Fibroblast of peridontal ligament (primary cell): ENCODE measurements at regions not wholly inside any gene's neighbourhood (a gene's known extent, or its start where the extent isn't known, plus 50 kb on each side); places are given as distances from the start of the nearest gene placed in this dataset.

Experiments
- DNase-seq: peaks from one replicate; pipeline ENCODE4 v3.0.0-alpha.2; 2010; ENCODE audit errors: extremely low read depth

DNA sequence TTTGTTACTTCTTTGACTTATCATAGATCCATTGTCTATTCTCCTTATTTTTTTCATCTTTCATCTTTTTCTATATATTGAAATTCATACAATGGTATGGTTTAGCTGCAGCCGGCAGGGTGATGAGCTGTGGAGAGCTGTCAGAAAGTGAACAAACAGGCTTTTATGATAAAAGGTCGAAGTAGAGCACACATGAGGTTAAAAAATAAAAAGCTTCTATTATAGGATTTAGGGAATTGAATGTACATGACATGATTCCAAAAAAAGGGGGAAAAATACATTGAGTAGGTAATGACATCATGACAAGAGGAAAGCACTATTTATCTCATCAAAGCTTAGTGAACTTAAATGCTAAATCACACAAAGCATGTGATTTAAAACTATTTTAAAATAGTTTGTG, 884.8 kb downstream of the METTL15 start:
- DNase-seq: no peak

DNA sequence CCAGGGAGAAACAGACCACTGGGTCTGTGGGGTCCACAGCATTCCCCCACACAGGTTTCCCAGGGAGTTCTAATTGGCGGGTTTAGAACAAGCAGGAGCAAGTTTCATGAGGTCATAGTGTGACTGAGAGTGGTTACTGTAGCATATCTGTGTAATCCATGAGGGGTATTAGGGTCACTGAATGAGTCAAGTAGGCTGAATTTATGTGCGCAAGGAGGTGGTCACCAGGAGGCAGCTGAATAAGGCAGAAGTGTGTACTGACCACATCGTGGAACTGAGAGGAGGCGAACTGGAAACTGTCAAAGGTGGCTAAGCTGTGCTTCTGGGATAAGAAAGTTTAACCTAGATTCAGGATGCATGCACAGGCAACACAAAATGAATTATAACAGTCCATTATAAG, 876.0 kb downstream of the METTL15 start:
- DNase-seq: no peak

DNA sequence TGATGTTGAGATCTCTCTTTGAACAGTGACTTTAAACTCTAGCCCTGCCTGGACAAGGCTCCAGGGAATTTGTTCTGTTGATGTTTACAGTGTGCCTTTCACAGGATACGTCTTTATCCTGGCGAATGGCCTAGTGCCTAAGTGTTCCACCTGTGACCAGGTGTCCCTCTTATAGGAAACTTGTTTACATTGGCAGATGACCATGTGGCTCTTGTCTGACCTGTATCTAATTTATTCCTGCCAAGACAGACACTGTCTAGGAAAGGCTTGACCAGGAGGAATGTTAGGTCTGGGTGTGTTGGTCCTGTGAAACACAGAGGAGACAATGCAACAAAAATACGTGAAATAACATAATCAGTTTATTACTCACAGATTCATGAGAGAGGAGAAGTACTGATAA, 875.6 kb downstream of the METTL15 start:
- DNase-seq: no peak

DNA sequence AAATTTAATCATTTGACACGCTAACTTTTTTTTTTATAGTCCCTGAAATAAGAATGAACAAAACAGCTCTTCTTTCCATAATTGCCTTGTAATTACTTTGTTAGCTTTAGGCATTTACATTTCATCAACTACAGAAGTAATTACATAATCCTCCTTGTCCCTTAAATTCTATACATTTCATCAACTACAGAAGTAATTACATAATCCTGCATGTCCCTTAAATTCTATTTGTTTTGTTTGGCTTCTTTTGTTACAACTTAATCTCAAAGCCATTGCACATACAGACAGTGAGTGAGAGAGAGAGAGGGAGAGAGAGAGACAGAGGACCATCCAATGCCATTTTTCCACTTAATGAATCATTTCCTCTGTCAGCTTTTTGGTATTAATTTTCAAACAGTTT, 873.2 kb downstream of the METTL15 start:
- peak; percentile 33 for DNase-seq

DNA sequence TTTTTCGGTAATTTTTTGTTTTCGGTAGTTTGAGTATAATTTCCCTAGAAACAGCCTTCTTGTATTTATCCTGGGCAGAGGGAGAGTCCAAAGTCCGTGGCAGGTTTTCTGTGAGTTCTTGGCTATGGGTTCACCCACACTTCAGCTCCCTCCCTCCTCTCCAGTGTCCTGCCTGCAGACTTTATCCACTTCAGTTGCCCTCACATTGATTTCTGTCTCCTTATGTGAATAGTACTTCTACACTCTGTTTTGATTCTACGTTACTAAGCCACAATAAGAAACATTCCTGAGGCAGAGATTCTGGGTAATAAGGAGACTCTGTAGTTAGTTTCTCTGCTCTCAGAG, 868.6 kb downstream of the METTL15 start:
- no peak for DNase-seq

DNA sequence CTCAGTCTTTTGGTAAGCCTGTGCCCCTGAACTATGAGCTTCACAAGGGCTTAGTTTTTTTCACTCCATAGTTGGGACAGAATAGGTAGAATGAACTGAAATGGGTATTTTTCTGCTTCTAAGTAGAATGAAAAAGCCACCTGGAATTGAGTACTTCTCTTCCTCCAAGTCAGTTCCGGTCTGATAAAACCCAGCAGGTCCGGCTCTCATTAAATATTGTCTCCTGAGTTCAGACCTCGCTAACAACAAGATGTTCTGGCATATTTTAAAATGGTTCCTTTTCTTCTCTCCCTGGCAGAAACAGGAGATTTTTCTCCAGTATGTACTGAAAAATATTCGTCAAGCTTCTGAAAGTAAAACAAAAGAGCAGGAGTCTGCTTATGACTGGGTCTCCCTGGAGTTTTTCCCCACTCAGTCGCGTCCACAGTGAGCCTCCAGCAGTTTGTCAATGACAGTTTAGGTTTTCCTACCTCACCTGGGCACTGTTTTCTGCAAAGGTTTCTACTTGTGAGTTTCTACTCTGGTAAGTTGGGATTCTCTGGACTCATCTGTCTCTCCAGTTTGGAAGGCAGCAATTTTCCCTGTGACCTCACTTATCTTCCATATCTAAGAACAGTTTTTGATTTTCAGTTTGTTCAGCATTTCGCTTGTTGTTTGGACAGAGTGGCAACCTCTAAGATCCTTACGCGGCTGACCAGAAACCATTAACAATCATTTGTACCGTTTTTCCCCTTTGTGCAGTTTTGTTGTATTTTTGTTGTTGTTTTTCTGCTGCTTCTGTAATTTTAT, 868.0 kb downstream of the METTL15 start:
- DNase-seq: no peak

DNA sequence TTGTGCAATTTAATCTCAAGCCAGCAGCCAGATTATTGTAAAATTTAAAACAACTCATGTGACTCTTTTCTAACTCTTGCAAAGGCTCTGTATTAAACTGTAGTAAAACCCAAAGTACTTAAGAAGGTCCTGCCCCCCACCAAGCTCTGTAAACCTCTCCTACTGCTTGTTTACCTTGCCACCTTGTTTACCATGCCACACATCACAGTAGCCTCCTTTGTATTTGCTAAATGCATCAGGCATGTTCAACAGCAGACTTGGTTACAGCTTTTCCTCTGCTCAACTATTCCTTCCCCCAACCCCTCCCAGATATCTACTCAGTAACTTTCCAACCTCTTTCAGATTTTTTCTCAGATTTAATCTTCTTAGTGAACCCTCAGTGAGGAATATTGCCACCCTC, 861.6 kb downstream of the METTL15 start:
- no peak for DNase-seq

DNA sequence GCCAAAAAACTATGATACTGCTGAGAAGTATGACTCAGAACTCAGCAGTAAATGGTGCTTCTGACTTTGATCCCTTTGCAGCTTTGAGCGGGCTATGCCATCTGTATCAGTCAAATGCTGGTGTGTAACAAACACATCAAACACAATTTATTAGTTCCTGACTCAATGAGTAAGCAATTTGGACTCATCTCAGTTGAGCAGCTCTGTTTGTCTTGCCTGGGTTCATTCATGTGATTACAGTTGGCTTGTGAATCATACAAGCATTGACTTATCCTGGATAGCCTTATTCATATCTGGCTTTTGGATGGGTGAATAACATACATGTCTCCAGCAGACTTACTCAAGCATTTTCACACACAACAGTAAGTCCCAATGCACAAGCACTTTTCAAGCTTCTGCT, 858.8 kb downstream of the METTL15 start:
- peak; percentile 23 for DNase-seq

DNA sequence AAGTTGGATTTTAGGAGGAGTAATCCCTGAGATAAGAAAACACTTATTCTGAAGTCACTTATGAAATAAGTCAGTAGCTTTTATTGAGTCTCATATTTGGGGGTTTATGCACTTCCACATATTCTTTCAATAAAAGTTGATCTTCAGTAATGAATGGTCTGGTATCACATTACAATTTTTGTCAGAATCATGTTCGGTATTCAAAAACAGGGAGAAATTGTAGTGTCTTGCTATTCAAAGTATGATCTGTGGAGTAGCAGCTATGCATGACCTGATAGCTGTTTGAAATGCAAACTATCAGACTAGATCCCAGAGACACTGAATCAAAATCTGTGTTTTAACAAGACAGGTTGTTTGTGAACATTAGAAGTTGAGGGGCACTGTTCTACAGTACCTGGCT, 857.6 kb downstream of the METTL15 start:
- peak; percentile 61 for DNase-seq

DNA sequence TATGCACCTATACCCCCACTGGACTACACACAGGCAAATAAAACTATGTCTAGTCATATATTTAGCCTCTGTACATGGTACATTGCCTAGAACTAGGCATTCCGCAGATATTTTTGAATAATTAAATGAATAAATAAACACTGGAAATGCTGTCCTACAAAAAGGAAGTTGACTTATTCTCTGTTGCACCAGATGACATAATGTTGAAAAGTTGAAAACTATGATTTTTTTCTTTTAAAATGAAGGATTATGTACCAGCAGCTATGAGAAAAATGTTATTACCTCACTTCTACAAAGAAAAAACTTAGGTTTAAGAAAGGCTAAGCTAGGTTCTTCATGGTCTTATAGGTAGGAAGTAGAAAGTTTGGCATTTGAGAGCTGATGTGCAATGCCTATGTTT, 856.6 kb downstream of the METTL15 start:
- DNase-seq: peak; percentile 59

DNA sequence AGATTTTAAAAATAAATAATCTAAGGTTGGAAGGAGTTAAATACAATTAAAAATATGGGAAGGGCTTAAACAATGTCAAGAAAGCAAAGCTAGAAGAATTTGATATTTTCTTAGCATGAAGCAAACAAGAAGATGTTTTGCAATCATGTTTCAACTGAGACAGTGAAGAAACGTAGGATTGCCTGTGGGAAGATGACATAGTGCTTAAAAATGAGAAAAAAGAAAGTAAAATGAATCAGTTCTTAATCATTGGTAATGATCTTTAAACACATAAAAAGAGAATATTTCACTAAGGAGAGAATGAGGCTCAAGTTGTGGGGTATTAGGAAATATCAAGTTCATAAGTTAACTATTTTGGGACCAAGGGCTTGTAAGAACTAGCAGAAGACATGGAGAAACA, 855.0 kb downstream of the METTL15 start:
- DNase-seq: peak; percentile 85

DNA sequence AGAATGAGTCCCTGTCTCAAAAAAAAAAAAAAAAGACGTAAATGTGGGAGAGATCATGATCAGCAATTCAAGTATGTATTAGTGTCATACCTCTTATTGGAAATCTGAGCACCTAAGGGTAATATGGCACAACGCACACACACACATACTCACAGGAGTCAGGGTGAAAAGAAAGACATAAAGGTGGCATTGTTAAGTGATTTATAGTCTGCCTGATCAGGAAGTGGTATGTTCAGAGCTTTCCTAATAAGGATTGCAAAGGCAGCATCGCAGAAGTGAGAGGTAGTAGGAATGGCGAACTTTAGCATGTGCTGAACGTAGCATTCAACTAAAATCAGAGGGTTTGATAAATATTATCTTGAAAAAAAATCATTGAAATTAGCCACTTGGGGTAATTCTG, 854.3 kb downstream of the METTL15 start:
- no peak for DNase-seq

DNA sequence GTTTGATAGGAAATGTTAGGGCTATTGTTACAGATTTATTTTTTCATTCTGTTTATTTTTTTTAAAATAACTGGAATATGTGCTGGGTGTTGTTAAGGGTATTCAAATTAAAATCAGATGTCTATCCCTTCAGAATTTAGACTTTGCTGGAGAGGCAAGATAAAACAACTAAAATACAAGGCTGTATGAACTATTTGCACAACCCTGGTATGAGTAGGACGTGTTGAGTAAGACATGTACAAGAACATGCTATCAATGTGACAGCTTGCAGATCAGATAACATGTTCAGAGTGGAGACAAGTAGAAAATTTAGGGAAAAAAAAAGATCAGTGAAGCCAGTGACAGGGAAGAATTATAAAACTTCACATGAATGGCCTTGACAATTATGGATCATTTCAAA, 853.5 kb downstream of the METTL15 start:
- peak; percentile 80 for DNase-seq

DNA sequence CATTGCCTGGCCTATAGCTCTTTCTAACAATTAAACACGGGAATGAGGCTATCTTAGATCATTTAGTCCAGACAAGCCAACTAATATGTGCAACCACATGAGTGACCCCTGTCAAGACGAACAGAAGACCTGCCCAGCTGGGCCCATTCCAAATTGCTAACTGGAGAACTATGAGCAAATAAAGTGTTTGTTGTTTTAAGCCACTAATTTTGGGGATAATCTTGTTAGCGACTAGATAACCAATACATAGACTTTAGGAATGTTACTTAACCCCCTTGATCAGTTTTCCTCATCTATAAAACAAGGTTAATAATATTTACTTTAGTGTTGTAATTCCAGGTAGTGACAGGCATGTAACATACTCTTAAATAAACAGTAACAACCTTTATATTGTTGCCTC, 848.3 kb downstream of the METTL15 start:
- no peak for DNase-seq

DNA sequence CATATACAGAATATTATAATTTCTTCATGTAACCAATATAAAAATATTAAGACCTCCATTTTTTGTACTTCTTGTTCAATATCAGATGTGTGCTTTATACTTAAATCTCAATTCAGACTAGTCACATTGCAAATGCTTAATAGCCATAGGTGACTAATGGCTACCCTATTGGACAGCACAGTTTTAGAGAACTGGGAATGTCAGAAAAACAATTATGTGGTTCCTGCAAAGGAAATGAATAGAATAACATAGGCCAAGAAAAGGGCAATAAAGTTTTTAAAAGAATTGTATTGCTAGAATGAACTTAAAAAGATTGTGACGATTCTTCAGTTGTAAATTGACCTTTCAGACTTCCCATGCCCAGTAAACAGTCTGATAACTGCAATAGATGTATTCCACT, 843.0 kb downstream of the METTL15 start:
- DNase-seq: no peak

DNA sequence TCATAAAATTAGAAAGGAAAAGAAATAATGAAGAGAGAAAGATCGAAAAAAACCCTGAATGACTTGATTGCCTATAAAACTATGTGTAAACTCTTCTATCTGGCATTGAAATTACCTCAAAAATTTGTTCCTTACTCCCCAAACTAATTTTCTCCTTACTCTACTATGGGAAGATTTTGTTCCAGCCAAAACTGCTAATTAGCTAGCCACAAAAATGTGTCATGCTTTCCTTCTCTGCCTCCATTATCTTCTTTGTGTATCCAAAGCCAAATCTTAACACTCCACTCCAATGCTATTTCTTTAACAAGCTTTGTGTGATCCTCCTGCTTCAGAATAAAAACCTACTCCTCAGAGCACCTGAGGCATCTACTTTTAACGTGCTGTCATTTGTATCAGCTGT, 831.2 kb downstream of the METTL15 start:
- DNase-seq: peak; percentile 62

DNA sequence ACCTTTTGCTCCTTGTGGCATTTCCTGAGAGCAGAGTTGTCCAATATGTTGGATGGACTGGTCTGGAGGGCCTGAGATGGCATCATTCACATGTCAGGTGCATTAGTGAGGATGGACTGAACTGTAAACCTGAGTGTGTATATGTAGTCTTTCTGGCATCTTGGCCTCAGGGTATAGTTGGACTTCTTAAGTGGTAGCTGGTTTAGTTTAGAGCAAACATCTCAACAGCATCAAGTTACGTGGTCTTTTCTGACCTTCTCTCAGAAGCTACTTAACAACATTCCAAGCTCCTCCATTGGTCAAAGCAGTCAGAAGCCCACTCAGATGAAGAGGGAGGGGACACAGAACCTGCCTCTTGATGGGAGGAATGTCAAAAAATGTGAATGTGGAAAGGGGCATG, 829.9 kb downstream of the METTL15 start:
- peak; percentile 16 for DNase-seq

DNA sequence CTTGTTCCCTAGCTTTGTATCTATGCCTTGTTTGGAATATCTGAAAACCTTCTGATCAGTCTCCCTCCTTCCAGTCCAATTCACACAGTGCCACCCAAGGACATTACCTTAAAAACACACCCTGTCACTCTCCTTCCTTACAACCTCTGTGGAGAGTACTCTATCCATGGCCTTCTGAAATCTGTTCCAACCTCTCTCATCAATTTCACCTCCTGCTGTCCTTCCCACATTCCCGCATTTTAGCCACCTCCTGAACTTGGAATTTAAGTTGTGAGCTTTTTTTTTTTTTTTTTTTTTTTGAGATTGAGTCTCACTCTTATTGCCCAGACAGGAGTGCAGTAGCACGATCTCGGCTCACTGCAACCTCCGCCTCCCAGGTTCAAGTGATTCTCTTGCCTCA, 824.8 kb downstream of the METTL15 start:
- no peak for DNase-seq

DNA sequence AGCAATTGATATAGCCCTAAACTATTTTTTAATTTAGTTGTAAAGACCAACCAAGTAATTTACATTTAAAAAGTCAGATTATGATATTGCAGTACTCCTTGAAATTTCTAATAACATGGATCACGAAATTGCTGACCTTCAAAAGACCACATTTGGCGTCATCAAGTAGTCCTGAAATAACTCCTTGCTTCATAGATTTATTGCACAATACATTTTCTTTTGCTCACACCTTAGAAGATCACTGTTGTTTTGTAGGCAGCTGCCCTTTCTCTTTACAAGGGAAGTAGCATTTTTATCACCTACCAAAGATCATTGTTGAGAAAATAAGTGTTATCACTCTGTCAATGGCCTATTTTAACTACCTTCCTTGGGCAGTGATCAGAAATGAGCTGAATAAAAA, 815.8 kb downstream of the METTL15 start:
- DNase-seq: no peak

DNA sequence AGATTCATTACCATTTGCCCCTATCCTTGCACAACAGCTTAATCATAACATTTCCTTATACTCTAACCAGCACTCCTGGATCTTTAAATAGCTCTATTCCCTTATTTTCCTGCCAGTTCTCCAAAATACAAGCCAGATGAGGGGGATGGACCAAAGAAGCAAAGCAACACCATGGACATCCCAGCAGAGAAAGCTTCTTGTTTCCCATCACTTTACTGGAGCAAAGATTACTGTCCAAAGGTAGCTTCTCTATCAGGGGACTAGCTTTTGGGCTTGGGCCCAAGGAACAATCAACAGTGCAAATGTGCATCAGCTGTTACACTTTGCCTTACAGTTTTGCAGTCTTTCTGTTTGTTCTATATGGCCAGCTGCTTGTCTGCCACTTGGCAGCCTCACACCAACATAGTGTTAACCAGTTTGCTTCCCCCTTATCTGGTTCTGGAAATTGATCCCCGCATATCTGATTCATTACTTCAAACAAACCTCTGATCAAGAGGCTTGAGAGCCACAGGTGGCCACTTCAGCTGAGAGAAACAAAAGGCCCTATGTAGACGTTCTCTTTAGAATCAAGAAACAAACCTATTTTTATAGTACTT, 814.3 kb downstream of the METTL15 start:
- peak; percentile 69 for DNase-seq

DNA sequence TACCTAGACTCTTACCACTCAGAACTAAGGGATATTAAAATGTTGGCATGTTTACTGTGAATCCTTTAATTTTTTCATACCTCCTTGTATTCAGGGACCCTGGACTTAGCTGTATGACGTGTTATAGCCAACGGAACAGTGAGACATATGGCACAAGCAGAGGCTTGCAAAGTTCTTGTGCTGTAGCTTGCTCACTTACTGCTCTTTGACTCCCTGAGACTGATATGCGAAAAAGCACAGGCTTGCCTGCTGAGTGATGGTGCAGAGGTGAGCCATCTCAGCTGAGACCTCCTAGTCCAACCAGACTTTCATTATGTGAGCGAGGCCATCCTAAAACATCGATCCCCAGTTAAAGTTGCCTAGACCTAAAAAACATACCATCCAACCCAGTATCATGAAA, 811.0 kb downstream of the METTL15 start:
- DNase-seq: no peak

DNA sequence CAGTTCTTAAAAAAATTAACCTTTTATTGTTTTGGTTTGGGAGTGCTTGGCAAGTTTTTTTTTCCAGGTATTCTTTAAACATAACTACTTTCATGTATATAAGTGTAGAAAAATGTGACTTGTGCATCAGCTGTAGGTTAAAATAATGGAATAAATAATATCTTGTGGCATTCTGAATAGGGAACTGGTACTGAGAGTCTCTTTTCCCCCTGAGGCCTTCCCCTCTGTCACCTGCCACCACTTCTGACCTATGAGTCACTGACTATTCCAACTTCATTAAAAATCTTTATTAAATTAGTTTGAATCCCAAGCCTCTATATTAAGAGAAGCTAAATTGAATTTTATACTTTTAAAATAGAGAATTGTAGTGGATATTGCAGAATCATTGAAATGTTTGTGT, 805.7 kb downstream of the METTL15 start:
- DNase-seq: no peak

DNA sequence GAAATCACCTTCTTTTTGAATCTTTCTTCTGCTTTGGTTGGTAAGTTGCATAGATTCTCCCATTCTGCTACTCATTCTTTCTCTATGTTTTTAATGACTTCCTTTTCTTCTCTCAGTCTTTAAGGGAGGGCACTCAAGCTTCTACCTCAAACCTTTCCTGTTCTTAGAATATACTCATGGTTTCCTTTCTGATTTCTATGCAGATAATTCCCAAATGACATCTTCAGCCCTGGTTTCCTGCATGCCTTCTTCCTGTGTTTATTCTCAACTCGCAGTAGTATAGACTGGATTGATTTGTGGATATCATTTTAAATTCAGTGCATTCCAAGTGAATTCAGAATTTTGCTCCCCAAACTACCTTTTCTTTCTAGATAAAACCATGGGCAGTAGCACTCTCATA, 803.6 kb downstream of the METTL15 start:
- DNase-seq: no peak

DNA sequence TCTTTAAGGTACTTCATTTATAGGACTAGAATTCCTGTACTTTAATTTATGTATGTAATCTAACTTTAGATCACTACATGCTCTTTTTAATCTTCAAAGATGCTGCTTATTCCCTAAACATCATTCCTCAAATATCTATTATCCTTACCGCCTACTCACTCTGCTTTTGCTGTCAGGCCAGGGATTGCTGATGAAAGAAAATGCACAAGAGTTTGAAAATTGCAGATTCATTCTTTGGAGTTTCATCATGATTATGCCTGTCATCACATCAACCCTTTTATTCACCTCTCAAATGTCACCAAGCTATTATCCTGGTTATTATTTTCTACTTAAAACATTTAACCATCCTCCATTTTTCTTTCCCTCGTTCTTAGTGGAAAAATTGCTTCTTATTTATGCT, 802.7 kb downstream of the METTL15 start:
- peak; percentile 18 for DNase-seq
